ENCODE measurements at regions not wholly inside any gene's neighbourhood (a gene's known extent, or its start where the extent isn't known, plus 50 kb on each side); places are given as distances from the start of the nearest gene placed in this dataset.

DNA sequence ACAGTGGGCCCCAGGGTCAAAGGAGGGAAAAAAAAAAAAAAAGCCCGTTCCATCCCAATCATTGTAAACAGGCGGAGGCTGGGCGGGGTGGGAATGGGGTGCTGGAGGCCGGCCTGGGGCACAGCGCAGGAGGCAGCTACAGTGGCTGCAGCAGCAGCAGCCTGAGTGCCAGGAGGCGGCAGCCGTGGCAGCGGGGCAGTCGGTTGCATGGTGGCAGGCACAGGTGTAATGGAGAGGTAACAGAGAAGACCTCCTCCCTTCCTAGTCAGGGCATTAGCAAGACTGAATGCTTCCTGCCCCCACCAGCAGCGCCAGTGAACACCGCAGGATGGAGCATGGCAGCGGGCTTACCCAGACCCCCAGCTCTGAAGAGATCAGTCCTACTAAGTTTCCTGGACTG, 279.1 kb upstream of the TTC14 start:
- H2AFZ ChIP-seq (ENCODE audit: low read length) = no peak overlapping the region
- no peak overlapping the region for H3K27ac ChIP-seq (ENCODE audit: low read depth, low read length, poor library complexity, severe bottlenecking)
- H3K4me1 ChIP-seq (ENCODE audit: insufficient read depth, low read length, severe bottlenecking) = no peaks in the 10 kb centered on the region
- H3K9me3 ChIP-seq (ENCODE audit: low read length) = no peaks in the 10 kb centered on the region
- no peaks in the 10 kb centered on the region for H3K36me3 ChIP-seq (ENCODE audit: insufficient read depth, low read length)
- no peaks in the 10 kb centered on the region for H3F3A ChIP-seq (ENCODE audit: insufficient read depth, low read length)
- no peaks in the 10 kb centered on the region for H3K79me2 ChIP-seq (ENCODE audit: insufficient read depth, low read length)
- H3K4me2 ChIP-seq (ENCODE audit: low read length) = no peak overlapping the region
- H3K27me3 ChIP-seq (ENCODE audit: insufficient read depth, low read length) = no peaks in the 10 kb centered on the region
- H4K20me1 ChIP-seq (ENCODE audit: insufficient read depth, low read length) = no peaks in the 10 kb centered on the region
- TF ChIP-seq CTCF (IDR thresholded peaks at IDR 0.05; ENCODE audit: low read length) (no peak), EZH2 (IDR thresholded peaks at IDR 0.05; ENCODE audit: borderline replicate concordance, low read length) (no peak)
- no peak overlapping the region for H3K9ac ChIP-seq (ENCODE audit: low read length)
- H3K9me2 ChIP-seq (ENCODE audit: low read depth, low read length) = no peaks in the 10 kb centered on the region
- H3K4me3 ChIP-seq (ENCODE audit: low read depth, low read length, poor library complexity, severe bottlenecking) = no peak overlapping the region

GRCh38 chr3:180324791-180325190, 277.2 kb upstream of the TTC14 start:
- no peak overlapping the region for H3K4me2 ChIP-seq (ENCODE audit: low read length)
- no peak overlapping the region for H3K27ac ChIP-seq (ENCODE audit: low read depth, low read length, poor library complexity, severe bottlenecking)
- H3K36me3 ChIP-seq (ENCODE audit: insufficient read depth, low read length) = no peaks in the 10 kb centered on the region
- no peaks in the 10 kb centered on the region for H3K79me2 ChIP-seq (ENCODE audit: insufficient read depth, low read length)
- H3K27me3 ChIP-seq (ENCODE audit: insufficient read depth, low read length) = no peaks in the 10 kb centered on the region
- H3K9me2 ChIP-seq (ENCODE audit: low read depth, low read length) = no peaks in the 10 kb centered on the region
- H3F3A ChIP-seq (ENCODE audit: insufficient read depth, low read length) = no peaks in the 10 kb centered on the region
- no peak overlapping the region for H2AFZ ChIP-seq (ENCODE audit: low read length)
- no peak overlapping the region for H3K4me3 ChIP-seq (ENCODE audit: low read depth, low read length, poor library complexity, severe bottlenecking)
- no peaks in the 10 kb centered on the region for H4K20me1 ChIP-seq (ENCODE audit: insufficient read depth, low read length)
- no peak for TF ChIP-seq CTCF (IDR thresholded peaks at IDR 0.05; ENCODE audit: low read length)
- TF ChIP-seq EZH2 (IDR thresholded peaks at IDR 0.05; ENCODE audit: borderline replicate concordance, low read length) = no peak
- no peaks in the 10 kb centered on the region for H3K4me1 ChIP-seq (ENCODE audit: insufficient read depth, low read length, severe bottlenecking)
- no peaks in the 10 kb centered on the region for H3K9me3 ChIP-seq (ENCODE audit: low read length)
- no peak overlapping the region for H3K9ac ChIP-seq (ENCODE audit: low read length)

- Histone ChIP-seq H3K27me3 (ENCODE audit: insufficient read depth, low read length) (no peaks in the 10 kb centered on the region), H3K4me1 (ENCODE audit: insufficient read depth, low read length, severe bottlenecking) (no peaks in the 10 kb centered on the region), H3K4me2 (ENCODE audit: low read length) (no peak overlapping the region), H3K27ac (ENCODE audit: low read depth, low read length, poor library complexity, severe bottlenecking) (no peak overlapping the region), H4K20me1 (ENCODE audit: insufficient read depth, low read length) (no peaks in the 10 kb centered on the region), H3F3A (ENCODE audit: insufficient read depth, low read length) (no peaks in the 10 kb centered on the region), H3K79me2 (ENCODE audit: insufficient read depth, low read length) (no peaks in the 10 kb centered on the region), H3K9me3 (ENCODE audit: low read length) (no peaks in the 10 kb centered on the region), H3K9me2 (ENCODE audit: low read depth, low read length) (no peaks in the 10 kb centered on the region), H2AFZ (ENCODE audit: low read length) (no peak overlapping the region), H3K4me3 (ENCODE audit: low read depth, low read length, poor library complexity, severe bottlenecking) (no peak overlapping the region), H3K36me3 (ENCODE audit: insufficient read depth, low read length) (no peaks in the 10 kb centered on the region), H3K9ac (ENCODE audit: low read length) (no peak overlapping the region)
- TF ChIP-seq CTCF (IDR thresholded peaks at IDR 0.05; ENCODE audit: low read length) (no peak), EZH2 (IDR thresholded peaks at IDR 0.05; ENCODE audit: borderline replicate concordance, low read length) (no peak)
These were observed 276.4 kb upstream of the TTC14 start for GRCh38 chr3:180325533-180325932.

All from OCI-LY1 (cell line).